Hindlimb muscle (tissue), 1 donor: ENCODE measurements at regions not wholly inside any gene's neighbourhood (a gene's known extent, or its start where the extent isn't known, plus 50 kb on each side); places are given as distances from the start of the nearest gene placed in this dataset.
"Not testable (repeated sequence)": the region's sequence is repeated elsewhere in the genome, so short reads cannot be mapped to it uniquely, and the experiment has no call there.

Experiments used
- DNase-seq: peaks from one replicate; pipeline ENCODE4 v3.0.0-alpha.2; 2013

DNA sequence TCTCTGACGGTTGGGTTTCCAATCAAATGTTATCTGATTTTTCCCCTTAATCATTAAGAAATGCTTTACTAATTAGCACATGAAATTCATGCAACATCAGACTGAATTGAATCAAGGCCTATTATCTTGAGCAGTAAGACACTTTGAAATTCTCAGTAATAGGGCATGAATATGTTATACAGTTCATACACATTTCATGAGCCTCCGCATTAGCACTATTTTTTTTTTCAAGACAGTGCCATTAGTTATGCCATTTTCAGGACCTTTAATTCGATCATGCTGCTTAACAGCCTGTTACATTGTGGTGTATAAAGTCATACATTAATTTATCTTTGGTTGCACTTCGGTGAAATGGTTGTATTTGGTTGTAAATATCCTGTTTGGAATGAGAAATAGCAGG is 862.6 kb upstream of the GOT2 start:
- DNase-seq = no peak

DNA sequence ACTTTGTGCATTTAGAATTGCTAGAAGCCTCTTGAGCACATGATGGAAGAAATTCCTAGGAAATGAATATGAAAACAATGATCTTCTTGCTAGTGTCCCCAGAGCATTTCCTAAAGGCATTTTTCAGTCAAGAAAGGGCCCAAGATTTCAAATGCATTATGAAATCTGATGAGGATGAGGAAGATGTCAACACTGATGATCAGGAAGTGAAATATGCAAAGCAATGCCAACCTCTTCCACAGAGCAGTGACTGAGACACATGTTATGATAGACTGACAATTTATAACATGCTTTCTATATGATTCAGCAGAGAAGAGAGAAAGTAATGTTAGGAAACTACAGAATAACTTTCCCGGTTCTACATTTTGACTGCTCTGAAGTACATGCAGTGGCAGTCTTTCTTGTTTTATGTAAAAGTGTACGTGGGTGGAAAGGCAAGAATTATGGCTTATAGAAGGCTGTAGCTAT is 859.1 kb upstream of the GOT2 start:
- peak; percentile 25 for DNase-seq

DNA sequence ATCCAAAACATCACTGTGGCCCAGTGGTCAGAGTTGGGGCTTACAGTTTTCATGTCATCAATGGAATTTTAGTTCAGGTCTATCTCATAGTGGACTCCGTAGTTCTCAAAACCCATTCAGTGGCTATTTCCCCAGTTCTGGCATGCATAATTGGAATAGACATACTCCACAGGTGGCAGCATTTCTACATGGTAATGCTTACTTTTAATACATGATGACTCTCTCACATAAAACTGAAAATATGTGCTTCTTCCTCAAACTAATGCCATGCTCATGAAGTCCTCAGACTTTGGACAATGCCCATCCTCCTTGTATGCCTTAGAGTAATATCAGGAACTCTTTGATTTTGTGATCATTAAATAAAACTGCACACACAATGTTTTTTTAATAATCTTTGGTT is 857.4 kb upstream of the GOT2 start:
- no peak for DNase-seq

DNA sequence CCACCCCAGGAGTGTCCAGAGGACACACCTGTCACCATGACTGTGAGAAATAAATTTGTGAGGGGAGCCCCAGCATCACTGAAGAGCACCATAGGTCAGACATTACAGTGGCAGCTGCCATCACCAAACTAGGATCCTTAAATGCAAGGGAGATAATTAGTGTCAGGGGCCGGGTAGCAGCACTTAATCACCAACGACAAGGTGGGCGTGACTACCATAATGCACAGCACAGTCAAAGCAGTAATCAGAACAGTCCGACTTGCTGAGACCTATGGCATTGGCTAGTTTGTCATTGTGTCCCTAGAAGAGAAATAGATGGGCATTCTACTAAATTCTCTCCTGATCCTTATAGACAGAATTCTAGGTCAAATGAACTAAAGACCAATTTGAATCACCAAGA is 856.7 kb upstream of the GOT2 start:
- DNase-seq = no peak

DNA sequence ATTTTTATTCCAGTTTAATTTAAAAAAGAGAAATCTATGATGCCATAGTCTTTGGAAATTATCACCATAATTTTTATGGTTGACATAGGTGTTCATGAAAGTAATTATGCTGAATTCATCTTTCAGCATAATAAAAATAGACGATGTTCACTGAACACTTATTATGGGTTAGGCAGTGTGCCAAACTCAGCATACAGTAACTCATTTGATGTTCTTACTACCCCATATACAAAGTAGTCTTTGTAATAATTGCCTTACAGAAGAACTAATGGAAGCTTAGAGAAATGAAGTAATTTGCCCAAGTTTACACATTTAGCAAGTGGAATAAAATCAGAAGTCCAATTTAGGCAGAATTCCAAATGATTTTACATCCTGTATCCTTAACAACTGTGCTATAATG is 852.2 kb upstream of the GOT2 start:
- DNase-seq = no peak

DNA sequence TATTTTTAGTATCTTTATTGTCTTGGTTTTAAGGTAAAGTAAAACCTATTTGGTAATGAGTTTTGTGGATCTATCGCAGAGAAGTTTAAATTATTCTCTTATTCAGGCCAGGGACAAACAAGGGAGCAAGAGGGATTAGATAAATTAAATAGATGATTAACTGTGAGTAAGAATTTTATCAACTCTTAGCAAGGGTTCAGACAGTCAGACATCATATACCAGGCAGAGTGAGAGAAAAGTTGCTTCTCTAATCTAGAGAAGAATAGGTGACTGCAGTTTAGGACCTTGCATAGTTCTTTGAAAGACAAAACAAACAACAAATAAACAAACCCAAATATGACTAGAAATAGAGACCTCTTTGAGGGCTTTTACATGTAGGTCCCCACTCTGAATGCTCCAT is 840.2 kb upstream of the GOT2 start:
- no peak for DNase-seq

DNA sequence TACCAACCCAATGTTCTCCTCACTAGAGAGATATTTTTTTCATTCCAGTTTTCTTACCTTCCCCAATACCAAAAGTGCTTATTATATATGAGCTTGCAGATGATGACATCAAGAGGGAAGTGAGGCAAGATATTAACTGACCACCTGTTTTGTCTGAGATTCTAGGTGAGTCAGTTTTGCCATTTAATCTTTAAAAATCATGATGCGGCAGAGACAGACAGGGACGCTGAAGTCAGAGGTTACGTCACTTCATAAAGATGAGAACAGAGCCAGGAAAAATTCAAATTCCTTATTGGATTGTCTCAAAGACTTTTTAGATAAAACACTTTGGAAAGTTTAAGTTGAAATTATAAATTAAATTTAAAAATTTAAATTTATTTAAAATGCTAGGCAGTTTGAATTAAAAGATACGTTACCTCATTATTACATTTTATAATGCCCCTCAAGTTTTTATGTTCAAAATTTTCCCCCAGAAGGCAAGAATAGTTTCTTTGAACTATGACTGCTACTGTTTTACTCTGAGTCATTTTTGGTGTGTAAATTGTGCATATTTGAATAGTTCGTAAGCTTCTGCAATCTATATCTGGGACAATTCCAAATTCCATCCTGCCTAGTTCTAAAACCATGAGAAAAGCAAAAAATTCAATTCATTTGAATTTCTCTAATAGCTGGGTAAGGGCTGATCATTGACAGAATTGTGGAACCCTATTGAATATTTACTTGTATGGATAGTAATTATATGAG is 839.6 kb upstream of the GOT2 start:
- no peak for DNase-seq

DNA sequence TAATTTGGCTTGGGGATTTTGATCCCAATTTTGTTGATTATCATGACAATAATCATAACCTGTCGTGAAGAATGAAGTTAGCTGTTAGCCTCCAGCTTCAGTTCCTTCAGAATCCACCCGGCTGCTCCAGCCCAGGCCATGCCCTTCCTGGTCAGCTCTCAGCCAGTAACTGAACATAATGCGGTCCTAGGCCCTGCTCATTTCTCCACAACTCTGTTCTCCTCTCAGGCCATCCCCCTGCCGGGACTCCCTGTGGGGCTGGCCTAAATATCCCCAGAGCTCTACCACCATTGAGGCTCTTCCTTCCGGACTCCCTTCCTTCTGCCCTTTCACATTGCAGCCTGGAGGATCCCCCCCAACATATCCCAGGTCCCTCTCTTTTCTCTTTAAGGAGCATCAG is 833.4 kb upstream of the GOT2 start:
- no peak for DNase-seq

DNA sequence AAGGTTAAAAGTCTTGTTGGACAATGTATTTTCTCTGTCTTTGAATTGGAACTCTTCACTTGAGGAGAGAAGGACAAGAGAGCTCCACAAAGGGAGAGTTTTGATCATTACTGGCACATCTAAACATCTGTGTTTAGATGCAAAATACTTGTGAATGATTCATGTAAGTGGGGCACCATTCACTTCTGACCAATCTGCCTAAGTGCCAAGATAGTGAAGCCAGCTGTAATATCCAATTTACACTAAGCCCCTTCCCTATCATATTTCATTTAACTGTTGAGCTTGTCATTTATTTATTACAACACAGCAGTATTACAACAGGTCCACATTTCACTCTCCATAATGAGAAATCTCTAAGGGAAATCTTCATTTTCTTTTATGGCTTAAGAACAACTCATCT is 832.3 kb upstream of the GOT2 start:
- DNase-seq = no peak

DNA sequence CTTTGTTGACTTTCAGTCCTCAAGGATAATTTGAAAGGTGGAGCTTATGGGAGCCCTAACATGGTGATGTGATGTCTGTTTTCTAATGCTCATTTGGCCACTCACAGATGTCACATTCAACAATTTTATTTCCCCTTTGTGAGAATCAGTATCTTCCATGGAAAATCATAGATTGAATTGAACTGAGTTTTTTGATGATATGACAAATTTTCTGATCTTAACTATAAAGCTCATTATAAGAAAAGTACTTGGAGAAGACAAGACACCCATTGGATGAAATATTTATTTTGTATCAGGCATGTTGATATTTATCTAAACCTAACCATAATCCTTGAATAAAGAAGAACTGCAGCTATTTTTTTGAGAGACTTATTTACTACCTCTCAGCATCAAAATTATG is 824.6 kb upstream of the GOT2 start:
- no peak for DNase-seq

DNA sequence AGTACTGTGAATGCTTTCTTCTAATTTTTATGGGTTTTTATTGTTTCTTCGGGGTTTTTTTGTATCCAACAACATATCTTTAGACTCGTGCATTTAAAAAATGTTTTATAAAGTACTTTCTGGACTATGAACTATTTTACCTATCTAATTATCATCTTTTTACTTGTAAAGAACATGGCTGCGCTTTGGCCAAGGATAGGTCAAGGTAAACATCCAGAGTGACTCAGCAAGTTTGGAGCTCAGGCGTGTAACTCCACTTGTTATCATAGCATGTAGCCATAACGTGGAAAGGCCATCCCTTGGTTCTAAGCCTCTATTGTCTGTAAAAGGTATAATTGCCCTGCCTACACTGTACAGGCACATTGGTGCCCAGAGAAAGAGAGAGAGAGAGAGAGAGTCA is 818.0 kb upstream of the GOT2 start:
- no peak for DNase-seq

DNA sequence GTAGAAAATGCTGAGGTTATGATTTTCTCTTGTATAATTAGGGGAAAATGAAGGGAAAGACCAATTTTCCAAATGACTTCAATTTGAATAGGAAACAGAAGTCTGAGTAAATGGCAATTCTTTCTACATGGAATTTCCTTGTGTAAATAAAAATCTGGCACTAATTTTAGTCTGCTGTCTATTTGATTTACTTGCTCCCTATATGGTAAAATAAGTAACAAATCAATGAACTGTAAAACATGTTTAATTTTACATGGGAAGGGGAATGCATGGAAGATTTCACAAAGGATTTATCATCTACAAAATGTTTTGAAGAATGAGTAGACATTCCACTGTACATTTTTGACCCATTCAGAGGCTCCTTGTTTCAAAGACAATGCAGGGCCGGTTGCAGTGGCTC is 811.6 kb upstream of the GOT2 start:
- no peak for DNase-seq

DNA sequence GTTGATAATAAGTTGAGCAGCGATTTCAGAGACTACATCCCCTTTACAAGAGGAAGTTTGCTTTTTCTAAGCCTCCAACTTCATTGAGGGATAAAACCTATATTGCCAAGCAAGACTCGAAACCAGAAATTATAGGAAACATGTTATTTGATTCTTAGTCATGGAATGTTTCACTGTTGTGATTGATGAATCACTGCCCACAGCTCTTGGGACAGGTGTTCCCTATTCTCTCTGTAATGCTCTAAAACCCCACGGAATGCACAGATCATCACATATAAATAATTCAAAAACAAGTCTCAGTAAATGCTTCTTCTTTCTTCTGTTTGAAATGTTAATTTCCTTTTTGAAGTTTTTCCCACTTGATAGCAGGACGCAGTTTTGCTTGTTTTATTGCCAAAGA is 809.5 kb upstream of the GOT2 start:
- DNase-seq = no peak

DNA sequence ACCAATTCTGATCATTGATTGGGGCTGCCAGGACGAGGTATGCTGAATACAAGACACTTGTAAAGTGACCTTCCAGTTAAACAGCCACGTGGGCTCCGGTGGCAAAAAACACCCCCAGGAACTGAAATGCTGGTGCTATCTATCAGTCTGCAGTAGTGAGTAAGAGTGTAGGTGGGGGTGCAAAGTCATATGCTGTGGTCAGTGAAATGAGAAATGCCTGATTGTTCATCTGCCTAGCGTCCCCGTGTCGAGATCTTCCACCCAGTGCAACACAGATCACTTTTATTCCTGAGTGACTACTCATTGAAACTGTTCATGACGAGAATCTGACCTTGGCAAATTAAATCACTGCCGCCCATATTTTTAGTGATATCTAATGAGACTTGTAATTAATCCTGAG is 806.5 kb upstream of the GOT2 start:
- no peak for DNase-seq

DNA sequence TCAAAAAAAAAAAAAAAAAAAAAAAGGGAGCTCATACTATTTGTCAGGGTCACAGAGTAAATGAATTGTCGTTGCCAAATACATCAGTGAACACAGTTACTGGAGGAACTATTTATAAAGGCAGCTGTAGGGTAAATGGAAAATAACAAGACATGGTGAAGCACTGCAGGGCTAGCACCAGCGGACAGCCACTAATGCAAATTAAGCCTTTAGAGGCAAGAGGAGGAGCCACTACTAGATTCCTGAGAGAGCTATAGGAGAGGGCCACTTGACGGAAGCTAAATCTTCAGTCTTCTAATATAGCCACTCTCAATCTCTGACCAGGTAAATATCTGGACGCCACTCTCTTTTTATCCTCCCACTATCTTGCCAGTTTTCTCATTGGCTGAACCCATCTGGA is 801.2 kb upstream of the GOT2 start:
- no peak for DNase-seq

DNA sequence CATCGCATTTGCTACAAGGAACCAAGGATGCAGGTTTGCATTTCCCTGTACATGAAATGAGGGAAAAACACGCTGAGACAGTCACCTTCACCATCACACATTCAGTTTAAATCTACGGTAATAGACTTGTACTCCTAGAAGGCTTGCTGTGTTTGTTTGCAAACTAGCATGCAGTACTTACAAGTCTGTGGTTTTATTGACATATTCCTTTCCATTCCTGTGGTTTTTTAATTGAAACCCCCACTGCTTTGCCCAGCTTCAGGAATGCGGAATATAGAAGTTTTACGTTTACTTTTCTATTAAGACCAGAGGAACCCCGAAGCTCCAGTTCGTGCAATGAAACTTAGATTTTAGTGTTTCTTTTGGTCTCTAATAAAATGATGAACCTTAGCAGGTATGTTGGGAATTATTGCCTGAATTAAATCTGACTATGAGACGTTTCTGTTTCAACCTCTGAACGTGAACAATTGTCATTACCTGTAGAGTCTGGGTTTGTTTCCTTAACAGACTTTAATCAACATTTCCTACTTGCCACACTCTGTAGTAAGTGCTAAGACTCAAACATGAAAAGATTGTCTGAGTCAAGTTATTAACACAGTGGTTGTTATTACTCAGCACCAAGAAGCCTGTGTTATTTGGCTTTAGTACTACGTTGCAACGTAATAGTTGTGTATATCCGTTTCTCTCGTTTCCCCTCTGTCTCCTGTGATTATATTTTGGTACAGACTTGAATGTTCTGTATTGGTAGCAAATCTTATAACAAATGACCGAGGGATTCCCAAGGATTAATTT is 793.3 kb upstream of the GOT2 start:
- DNase-seq = no peak

DNA sequence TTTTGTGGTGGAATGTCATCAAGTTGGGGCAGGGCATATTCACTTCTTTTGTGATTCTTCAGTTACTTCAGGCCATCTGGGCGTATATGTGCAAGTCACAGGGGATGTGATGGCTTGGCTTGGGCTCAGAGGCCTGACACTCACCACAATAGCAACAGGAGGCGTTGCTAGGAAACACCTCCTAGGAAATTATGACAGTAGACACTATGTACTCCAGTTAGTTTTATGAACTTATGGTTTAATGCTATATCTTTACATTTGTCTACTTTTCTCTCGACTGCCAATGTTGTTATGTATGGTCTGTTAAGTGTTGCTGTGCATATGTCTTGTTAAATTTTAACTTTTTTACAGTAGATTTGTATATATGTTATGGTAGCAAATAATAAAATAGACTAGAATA is 788.7 kb upstream of the GOT2 start:
- no peak for DNase-seq

DNA sequence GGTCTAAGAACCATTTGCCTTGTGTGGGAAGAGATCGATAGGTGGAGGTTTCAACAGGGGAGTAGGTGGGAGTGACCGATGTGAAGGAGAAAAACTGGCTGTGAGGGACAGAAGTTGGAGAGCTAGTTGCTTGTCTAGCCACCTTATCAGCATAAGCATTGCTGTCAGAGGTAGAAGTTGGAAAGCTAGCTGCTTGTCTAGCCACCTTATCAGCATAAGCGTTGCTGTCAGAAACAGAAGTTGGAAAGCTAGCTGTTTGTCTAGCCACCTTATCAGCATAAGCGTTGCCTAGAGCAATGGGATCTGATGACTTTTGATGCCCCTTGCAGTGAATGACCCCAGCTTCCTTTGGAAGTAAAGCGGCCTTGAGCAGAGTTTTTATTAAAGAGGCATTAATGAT is 784.6 kb upstream of the GOT2 start:
- DNase-seq = not testable (repeated sequence)

DNA sequence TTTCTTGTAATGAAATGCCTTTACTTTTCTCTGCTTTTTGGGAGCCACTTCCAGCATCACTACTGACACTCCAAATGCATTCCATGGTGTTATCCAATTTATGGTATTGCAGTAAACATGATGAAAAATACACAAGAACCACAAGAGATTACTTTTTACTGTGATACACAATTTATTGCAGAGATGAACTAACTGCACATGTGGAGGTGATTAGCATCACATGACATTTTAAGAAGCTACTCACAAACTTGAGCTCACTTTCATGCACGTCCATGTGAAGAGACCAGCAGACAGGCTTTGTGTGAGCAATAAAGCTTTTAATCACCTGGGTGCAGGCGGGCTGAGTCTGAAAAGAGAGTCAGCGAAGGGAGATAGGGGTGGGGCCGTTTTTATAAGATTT is 780.5 kb upstream of the GOT2 start:
- DNase-seq = no peak

DNA sequence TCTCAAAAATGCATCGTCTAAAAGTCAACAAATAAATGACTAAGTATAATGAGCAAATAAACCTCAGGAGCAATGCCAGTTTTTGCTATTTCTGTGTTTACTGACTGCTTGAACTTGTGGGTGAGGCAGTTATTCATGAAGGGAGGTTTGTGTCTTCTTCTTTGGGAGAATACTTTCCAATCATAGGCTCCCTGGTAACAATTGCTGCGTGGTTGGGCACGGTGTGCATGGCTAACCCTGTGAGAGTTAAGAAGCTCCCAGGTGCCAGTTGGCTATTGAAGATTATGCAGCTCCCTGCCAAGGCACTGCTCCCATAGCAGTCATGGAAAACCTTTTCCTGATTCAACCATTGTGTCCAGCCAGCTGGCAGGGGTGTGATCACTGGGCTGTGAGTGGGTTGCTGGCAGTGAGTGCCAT is 775.9 kb upstream of the GOT2 start:
- no peak for DNase-seq

DNA sequence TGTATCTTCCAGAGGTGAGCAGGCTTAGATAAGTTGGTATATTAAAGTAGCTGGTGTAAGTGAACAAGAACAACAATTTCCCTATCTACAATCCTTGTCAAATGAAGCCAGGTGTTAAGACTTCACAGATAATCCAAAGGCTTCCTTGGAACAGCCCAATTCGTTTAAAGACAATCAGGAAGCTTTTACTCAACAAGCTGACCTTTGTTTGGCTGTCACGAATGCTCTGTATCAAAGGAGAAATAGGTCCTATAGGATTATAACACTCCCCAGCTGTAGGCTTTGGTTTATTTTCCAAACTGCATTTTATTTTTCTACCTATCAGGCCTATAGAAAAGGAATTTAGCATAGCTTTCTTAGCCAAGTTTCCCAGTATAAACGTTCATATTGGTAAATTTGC is 766.5 kb upstream of the GOT2 start:
- DNase-seq = no peak

DNA sequence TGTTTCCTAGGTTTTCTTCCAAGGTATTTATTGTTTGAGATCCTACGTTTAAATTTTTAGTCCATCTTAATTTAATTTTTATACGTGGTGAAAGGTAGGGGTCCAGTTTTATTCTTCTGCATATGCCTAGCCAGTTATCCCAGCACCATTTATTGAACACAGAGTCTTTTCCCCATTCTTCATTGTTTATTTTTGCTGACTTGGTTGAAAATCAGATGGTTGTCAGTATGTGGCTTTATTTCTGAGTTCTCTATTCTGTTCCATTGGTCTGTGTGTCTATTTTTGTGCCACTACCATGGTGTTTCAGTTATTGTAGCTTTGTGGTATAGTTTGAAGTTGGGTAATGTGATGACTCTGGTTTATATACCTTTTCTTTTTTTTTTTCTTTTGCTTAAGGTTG is 753.0 kb upstream of the GOT2 start:
- no peak for DNase-seq

DNA sequence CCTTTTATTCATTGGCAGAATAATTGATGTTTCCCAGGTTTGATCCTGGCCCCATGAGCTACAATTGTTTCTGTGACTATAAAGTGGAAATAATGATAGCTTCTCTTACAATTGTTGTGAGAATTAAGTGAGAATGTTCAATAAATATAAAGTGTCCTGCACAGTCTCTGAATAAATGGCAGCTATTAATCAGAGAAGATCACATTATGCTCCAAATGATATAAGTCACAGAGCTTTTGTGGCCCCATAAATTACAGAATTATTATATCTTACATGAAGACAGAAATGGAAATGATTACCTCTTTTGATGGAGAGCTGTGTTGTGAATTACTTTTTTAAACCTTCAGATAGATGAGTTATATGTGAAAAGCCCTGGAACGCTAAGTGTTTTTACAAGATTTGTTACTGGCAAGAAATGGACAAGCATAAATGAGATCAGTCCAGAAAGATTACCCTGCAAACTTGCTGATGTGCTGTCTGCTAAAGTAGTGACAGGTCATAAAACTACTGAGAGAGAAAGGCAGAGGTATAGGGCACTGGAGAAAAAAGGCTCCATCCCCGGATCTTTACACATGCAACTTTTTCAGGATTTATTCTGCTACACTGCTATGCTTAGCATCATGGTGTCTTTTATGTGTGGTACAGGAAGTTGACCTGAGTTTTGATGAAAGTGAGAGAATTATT is 750.9 kb upstream of the GOT2 start:
- DNase-seq = no peak

DNA sequence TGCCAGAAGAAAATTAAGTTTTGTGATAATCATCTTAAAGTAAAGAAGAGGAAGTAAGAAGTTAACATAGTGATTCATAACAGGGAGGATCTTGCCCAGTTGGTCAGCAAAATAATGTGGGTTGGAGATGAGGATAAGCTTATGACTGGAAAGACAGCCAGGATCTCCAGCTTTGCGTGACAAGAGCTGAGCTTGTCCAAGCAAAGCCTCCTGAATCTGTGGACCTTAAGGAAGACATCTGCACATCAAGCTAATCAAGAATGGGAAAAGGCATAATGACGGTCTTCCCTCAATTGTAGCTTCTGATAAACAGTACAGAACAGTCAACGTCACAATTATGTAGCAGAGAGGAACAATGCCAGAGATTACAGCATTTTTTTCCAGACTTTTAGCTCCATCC is 744.7 kb upstream of the GOT2 start:
- no peak for DNase-seq
